ENCODE measurements at regions not wholly inside any gene's neighbourhood (a gene's known extent, or its start where the extent isn't known, plus 50 kb on each side); places are given as distances from the start of the nearest gene placed in this dataset.

GRCh38 chr5:85545129-85545528 lies 1072.6 kb upstream of the COX7C start:
- Mint-ChIP-seq H3K4me1 (peaks cover 7% of the 10 kb centered on the region), H3K27ac (no peak overlapping the region), H3K36me3 (no peaks in the 10 kb centered on the region), H3K9me3 (peaks cover 2% of the 10 kb centered on the region), H3K27me3 (ENCODE audit: insufficient read depth, low read depth) (peaks cover 2% of the 10 kb centered on the region), H3K4me3 (no peak overlapping the region)
- TF ChIP-seq EZH2 (IDR thresholded peaks at IDR 0.05) (no peak), EZH2phosphoT487 (IDR thresholded peaks at IDR 0.05) (peak; percentile 98), CTCF (IDR thresholded peaks at IDR 0.05) (no peak)
- no peak overlapping the region for H2AFZ ChIP-seq (replicated peaks)
- no peaks in the 10 kb centered on the region for H3K9me3 ChIP-seq (ENCODE audit: low read depth)
- peak; percentile 70 for DNase-seq (ENCODE audit: low spot score)
- no peak overlapping the region for H3K4me2 ChIP-seq
- no peaks in the 10 kb centered on the region for H3K4me1 ChIP-seq
- no peaks in the 10 kb centered on the region for H3K36me3 ChIP-seq
- H3K79me2 ChIP-seq (ENCODE audit: low read depth) = no peaks in the 10 kb centered on the region
- no peak overlapping the region for H3K9ac ChIP-seq
- H3F3A ChIP-seq (ENCODE audit: low read depth) = no peaks in the 10 kb centered on the region
- peaks cover 42% of the 10 kb centered on the region for H3K27me3 ChIP-seq
- no peak overlapping the region for H3K27ac ChIP-seq
- no peak overlapping the region for H3K4me3 ChIP-seq
- no peaks in the 10 kb centered on the region for H4K20me1 ChIP-seq (ENCODE audit: low read depth)

- H3K79me2 ChIP-seq (ENCODE audit: low read depth) = no peaks in the 10 kb centered on the region
- TF ChIP-seq CTCF (IDR thresholded peaks at IDR 0.05) = no peak
- no peak for TF ChIP-seq EZH2 (IDR thresholded peaks at IDR 0.05)
- no peak for TF ChIP-seq EZH2phosphoT487 (IDR thresholded peaks at IDR 0.05)
Observed at GRCh38 chr5:85549229-85549628, 1068.5 kb upstream of the COX7C start.

GRCh38 chr5:85549836-85550599 lies 1067.7 kb upstream of the COX7C start:
- H3K4me3 ChIP-seq = no peak overlapping the region
- no peak overlapping the region for H3K4me3 Mint-ChIP-seq
- peaks cover 25% of the 10 kb centered on the region for H3K27me3 ChIP-seq
- H3K79me2 ChIP-seq (ENCODE audit: low read depth) = no peaks in the 10 kb centered on the region
- no peak overlapping the region for H3K27ac ChIP-seq
- H3K36me3 Mint-ChIP-seq = no peaks in the 10 kb centered on the region
- no peaks in the 10 kb centered on the region for H4K20me1 ChIP-seq (ENCODE audit: low read depth)
- H3K4me2 ChIP-seq = no peak overlapping the region
- H3K9ac ChIP-seq = no peak overlapping the region
- no peaks in the 10 kb centered on the region for H3F3A ChIP-seq (ENCODE audit: low read depth)
- no peak overlapping the region for H3K27ac Mint-ChIP-seq
- peaks cover 3% of the 10 kb centered on the region for H3K4me1 Mint-ChIP-seq
- peaks cover 4% of the 10 kb centered on the region for H3K9me3 Mint-ChIP-seq
- H3K9me3 ChIP-seq (ENCODE audit: low read depth) = no peaks in the 10 kb centered on the region
- TF ChIP-seq EZH2phosphoT487 (IDR thresholded peaks at IDR 0.05) (no peak), CTCF (IDR thresholded peaks at IDR 0.05) (no peak), EZH2 (IDR thresholded peaks at IDR 0.05) (no peak)
- DNase-seq (ENCODE audit: low spot score) = no peak
- H3K4me1 ChIP-seq = no peaks in the 10 kb centered on the region
- no peak overlapping the region for H2AFZ ChIP-seq (replicated peaks)
- H3K36me3 ChIP-seq = no peaks in the 10 kb centered on the region
- peaks cover 4% of the 10 kb centered on the region for H3K27me3 Mint-ChIP-seq (ENCODE audit: insufficient read depth, low read depth)

More at GRCh38 chr5:85549229-85549628, 1068.5 kb upstream of the COX7C start:
- H3K4me1 ChIP-seq = no peaks in the 10 kb centered on the region
- no peak overlapping the region for H3K4me2 ChIP-seq
- DNase-seq (ENCODE audit: low spot score) = no peak
- no peak overlapping the region for H2AFZ ChIP-seq (replicated peaks)
- Mint-ChIP-seq H3K27ac (no peak overlapping the region), H3K27me3 (ENCODE audit: insufficient read depth, low read depth) (peaks cover 2% of the 10 kb centered on the region), H3K4me3 (no peak overlapping the region), H3K36me3 (no peaks in the 10 kb centered on the region), H3K4me1 (peaks cover 7% of the 10 kb centered on the region), H3K9me3 (peaks cover 4% of the 10 kb centered on the region)
- no peaks in the 10 kb centered on the region for H3F3A ChIP-seq (ENCODE audit: low read depth)
- H3K9ac ChIP-seq = no peak overlapping the region
- H3K9me3 ChIP-seq (ENCODE audit: low read depth) = no peaks in the 10 kb centered on the region
- H3K27ac ChIP-seq = no peak overlapping the region
- H3K27me3 ChIP-seq = peaks cover 29% of the 10 kb centered on the region
- no peak overlapping the region for H3K4me3 ChIP-seq
- no peaks in the 10 kb centered on the region for H3K36me3 ChIP-seq
- H4K20me1 ChIP-seq (ENCODE audit: low read depth) = no peaks in the 10 kb centered on the region

Data from neural progenitor cell (in vitro differentiated cells).